ENCODE measurements at regions not wholly inside any gene's neighbourhood (a gene's known extent, or its start where the extent isn't known, plus 50 kb on each side); places are given as distances from the start of the nearest gene placed in this dataset.

- no peaks in the 10 kb centered on the region for H3K27me3 ChIP-seq (ENCODE audit: control insufficient read depth in 5 of 5, insufficient read depth in 4 of 5, low read length in 5 of 5)
- H3K4me3 ChIP-seq (ENCODE audit: low read depth in 1 of 5, low read length in 5 of 5) = no peak overlapping the region
- H3K4me1 ChIP-seq (ENCODE audit: control insufficient read depth in 5 of 5, insufficient read depth in 5 of 5, low read length in 5 of 5) = peaks cover 0 to 12% (median 4%) of the 10 kb centered on the region in 5 donors
- H3K36me3 ChIP-seq (ENCODE audit: control insufficient read depth in 5 of 5, insufficient read depth in 5 of 5, low read length in 5 of 5) = peaks cover 0 to 6% (median 0%) of the 10 kb centered on the region in 5 donors
- no peak overlapping the region for H3K9ac ChIP-seq (ENCODE audit: low read length in 5 of 5)
- H3K9me3 ChIP-seq (ENCODE audit: control insufficient read depth in 5 of 5, low read length in 5 of 5) = peaks cover 3 to 7% (median 4%) of the 10 kb centered on the region in 5 donors
- no peak overlapping the region for H3K27ac ChIP-seq (ENCODE audit: low read depth, low read length)
Observed at GRCh38 chr10:6350609-6351008, 147.9 kb downstream of the PFKFB3 start.

GRCh38 chr10:6351495-6351894 lies 148.8 kb downstream of the PFKFB3 start:
- no peak overlapping the region for H3K27ac ChIP-seq (ENCODE audit: low read depth, low read length)
- no peaks in the 10 kb centered on the region for H3K27me3 ChIP-seq (ENCODE audit: control insufficient read depth in 5 of 5, insufficient read depth in 4 of 5, low read length in 5 of 5)
- H3K9ac ChIP-seq (ENCODE audit: low read length in 5 of 5) = no peak overlapping the region
- peaks cover 0 to 6% (median 0%) of the 10 kb centered on the region in 5 donors for H3K36me3 ChIP-seq (ENCODE audit: control insufficient read depth in 5 of 5, insufficient read depth in 5 of 5, low read length in 5 of 5)
- H3K4me1 ChIP-seq (ENCODE audit: control insufficient read depth in 5 of 5, insufficient read depth in 5 of 5, low read length in 5 of 5) = peaks cover 0 to 12% (median 4%) of the 10 kb centered on the region in 5 donors
- H3K4me3 ChIP-seq (ENCODE audit: low read depth in 1 of 5, low read length in 5 of 5) = no peak overlapping the region
- peaks cover 4 to 11% (median 9%) of the 10 kb centered on the region in 5 donors for H3K9me3 ChIP-seq (ENCODE audit: control insufficient read depth in 5 of 5, low read length in 5 of 5)

GRCh38 chr10:6353526-6353925 lies 150.8 kb downstream of the PFKFB3 start:
- H3K27ac ChIP-seq (ENCODE audit: low read depth, low read length) = no peak overlapping the region
- H3K4me3 ChIP-seq (ENCODE audit: low read depth in 1 of 5, low read length in 5 of 5) = no peak overlapping the region
- peaks cover 4 to 12% (median 10%) of the 10 kb centered on the region in 5 donors for H3K9me3 ChIP-seq (ENCODE audit: control insufficient read depth in 5 of 5, low read length in 5 of 5)
- H3K9ac ChIP-seq (ENCODE audit: low read length in 5 of 5) = no peak overlapping the region
- peaks cover 0 to 6% (median 0%) of the 10 kb centered on the region in 5 donors for H3K36me3 ChIP-seq (ENCODE audit: control insufficient read depth in 5 of 5, insufficient read depth in 5 of 5, low read length in 5 of 5)
- peaks cover 0 to under 1% (median 0%) of the 10 kb centered on the region in 5 donors for H3K4me1 ChIP-seq (ENCODE audit: control insufficient read depth in 5 of 5, insufficient read depth in 5 of 5, low read length in 5 of 5)
- no peaks in the 10 kb centered on the region for H3K27me3 ChIP-seq (ENCODE audit: control insufficient read depth in 5 of 5, insufficient read depth in 4 of 5, low read length in 5 of 5)

DNA sequence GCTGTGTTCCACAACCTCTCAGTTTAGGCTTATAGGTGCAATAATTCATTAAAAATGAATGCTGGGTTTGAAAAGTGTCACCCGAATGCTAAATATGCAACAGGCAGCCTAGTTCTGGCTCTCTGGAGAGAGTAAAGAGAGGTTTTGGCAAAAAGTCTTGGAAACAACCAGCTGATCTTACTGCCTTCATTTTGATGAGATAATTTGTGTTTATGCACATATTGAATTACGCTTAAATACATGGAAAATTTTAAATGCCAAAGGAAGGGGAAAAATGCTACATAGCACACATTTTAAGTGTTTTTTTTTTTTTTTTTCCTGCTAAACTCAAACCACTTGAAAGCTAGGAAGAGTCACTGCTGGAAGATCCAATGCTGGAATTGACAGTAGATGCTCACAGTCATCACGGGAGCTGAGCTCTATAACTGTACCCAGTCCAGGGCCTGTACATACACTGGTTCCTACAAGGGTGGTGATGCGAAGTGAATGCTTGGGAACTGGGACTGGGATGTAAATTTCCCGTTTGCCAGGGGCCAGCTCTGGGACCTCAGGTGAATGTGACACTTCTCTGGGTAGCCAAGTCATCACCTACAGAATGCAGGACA lies 151.5 kb downstream of the PFKFB3 start:
- no peaks in the 10 kb centered on the region for H3K4me1 ChIP-seq (ENCODE audit: control insufficient read depth in 5 of 5, insufficient read depth in 5 of 5, low read length in 5 of 5)
- no peaks in the 10 kb centered on the region for H3K27me3 ChIP-seq (ENCODE audit: control insufficient read depth in 5 of 5, insufficient read depth in 4 of 5, low read length in 5 of 5)
- no peak overlapping the region for H3K9ac ChIP-seq (ENCODE audit: low read length in 5 of 5)
- no peak overlapping the region for H3K4me3 ChIP-seq (ENCODE audit: low read depth in 1 of 5, low read length in 5 of 5)
- H3K27ac ChIP-seq (ENCODE audit: low read depth, low read length) = no peak overlapping the region
- H3K9me3 ChIP-seq (ENCODE audit: control insufficient read depth in 5 of 5, low read length in 5 of 5) = peaks cover 4 to 12% (median 10%) of the 10 kb centered on the region in 5 donors
- peaks cover 0 to 6% (median 0%) of the 10 kb centered on the region in 5 donors for H3K36me3 ChIP-seq (ENCODE audit: control insufficient read depth in 5 of 5, insufficient read depth in 5 of 5, low read length in 5 of 5)

GRCh38 chr10:6356280-6356793 lies 153.6 kb downstream of the PFKFB3 start:
- no peak overlapping the region for H3K4me3 ChIP-seq (ENCODE audit: low read depth in 1 of 5, low read length in 5 of 5)
- no peaks in the 10 kb centered on the region for H3K4me1 ChIP-seq (ENCODE audit: control insufficient read depth in 5 of 5, insufficient read depth in 5 of 5, low read length in 5 of 5)

GRCh38 chr10:6361869-6362268 lies 159.1 kb downstream of the PFKFB3 start:
- H3K36me3 ChIP-seq (ENCODE audit: control insufficient read depth in 5 of 5, insufficient read depth in 5 of 5, low read length in 5 of 5) = peaks cover 0 to 2% (median 0%) of the 10 kb centered on the region in 5 donors
- H3K4me3 ChIP-seq (ENCODE audit: low read depth in 1 of 5, low read length in 5 of 5) = no peak overlapping the region
- H3K27me3 ChIP-seq (ENCODE audit: control insufficient read depth in 5 of 5, insufficient read depth in 4 of 5, low read length in 5 of 5) = no peaks in the 10 kb centered on the region
- no peak overlapping the region for H3K27ac ChIP-seq (ENCODE audit: low read depth, low read length)
- H3K9me3 ChIP-seq (ENCODE audit: control insufficient read depth in 5 of 5, low read length in 5 of 5) = peaks cover 0 to 6% (median 4%) of the 10 kb centered on the region in 5 donors
- peaks cover 0 to 5% (median 0%) of the 10 kb centered on the region in 5 donors for H3K4me1 ChIP-seq (ENCODE audit: control insufficient read depth in 5 of 5, insufficient read depth in 5 of 5, low read length in 5 of 5)
- H3K9ac ChIP-seq (ENCODE audit: low read length in 5 of 5) = no peak overlapping the region

More at GRCh38 chr10:6356280-6356793, 153.6 kb downstream of the PFKFB3 start:
- Histone ChIP-seq H3K27me3 (ENCODE audit: control insufficient read depth in 5 of 5, insufficient read depth in 4 of 5, low read length in 5 of 5) (no peaks in the 10 kb centered on the region), H3K27ac (ENCODE audit: low read depth, low read length) (no peak overlapping the region), H3K9ac (ENCODE audit: low read length in 5 of 5) (no peak overlapping the region), H3K9me3 (ENCODE audit: control insufficient read depth in 5 of 5, low read length in 5 of 5) (peaks cover 6 to 15% (median 12%) of the 10 kb centered on the region in 5 donors), H3K36me3 (ENCODE audit: control insufficient read depth in 5 of 5, insufficient read depth in 5 of 5, low read length in 5 of 5) (peaks cover 0 to 6% (median 0%) of the 10 kb centered on the region in 5 donors)

- no peak overlapping the region for H3K27ac ChIP-seq (ENCODE audit: low read depth, low read length)
- peaks cover 0 to 2% (median 0%) of the 10 kb centered on the region in 5 donors for H3K36me3 ChIP-seq (ENCODE audit: control insufficient read depth in 5 of 5, insufficient read depth in 5 of 5, low read length in 5 of 5)
- no peak overlapping the region for H3K4me3 ChIP-seq (ENCODE audit: low read depth in 1 of 5, low read length in 5 of 5)
- H3K27me3 ChIP-seq (ENCODE audit: control insufficient read depth in 5 of 5, insufficient read depth in 4 of 5, low read length in 5 of 5) = no peaks in the 10 kb centered on the region
- peaks cover 0 to 6% (median 4%) of the 10 kb centered on the region in 5 donors for H3K9me3 ChIP-seq (ENCODE audit: control insufficient read depth in 5 of 5, low read length in 5 of 5)
- H3K4me1 ChIP-seq (ENCODE audit: control insufficient read depth in 5 of 5, insufficient read depth in 5 of 5, low read length in 5 of 5) = peaks cover 0 to 5% (median 0%) of the 10 kb centered on the region in 5 donors
- H3K9ac ChIP-seq (ENCODE audit: low read length in 5 of 5) = no peak overlapping the region
Observed at GRCh38 chr10:6362879-6363278, 160.1 kb downstream of the PFKFB3 start.

DNA sequence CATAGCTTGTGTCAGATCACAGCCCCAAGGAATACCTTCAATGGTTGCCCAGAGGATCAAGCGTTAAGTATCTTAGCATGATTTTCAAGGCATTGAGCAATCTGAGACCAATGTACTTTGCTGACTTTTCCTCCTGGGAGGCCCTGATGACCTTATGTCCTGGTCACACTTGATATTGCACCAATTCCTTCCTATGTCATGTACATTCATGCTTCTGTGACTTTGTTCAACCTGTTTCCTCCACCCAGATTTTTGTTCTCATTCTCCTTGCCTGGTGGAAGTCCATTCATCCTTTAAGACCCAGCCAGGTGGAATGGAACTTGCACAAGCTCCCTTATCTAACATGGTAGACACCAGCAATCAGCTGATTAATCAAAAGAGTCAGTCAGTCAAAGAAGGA lies 160.8 kb downstream of the PFKFB3 start:
- peaks cover 0 to 5% (median 0%) of the 10 kb centered on the region in 5 donors for H3K4me1 ChIP-seq (ENCODE audit: control insufficient read depth in 5 of 5, insufficient read depth in 5 of 5, low read length in 5 of 5)
- no peak overlapping the region for H3K4me3 ChIP-seq (ENCODE audit: low read depth in 1 of 5, low read length in 5 of 5)
- no peaks in the 10 kb centered on the region for H3K27me3 ChIP-seq (ENCODE audit: control insufficient read depth in 5 of 5, insufficient read depth in 4 of 5, low read length in 5 of 5)
- H3K27ac ChIP-seq (ENCODE audit: low read depth, low read length) = no peak overlapping the region
- H3K36me3 ChIP-seq (ENCODE audit: control insufficient read depth in 5 of 5, insufficient read depth in 5 of 5, low read length in 5 of 5) = peaks cover 0 to 2% (median 0%) of the 10 kb centered on the region in 5 donors
- no peak overlapping the region for H3K9ac ChIP-seq (ENCODE audit: low read length in 5 of 5)
- peaks cover 0 to 6% (median 4%) of the 10 kb centered on the region in 5 donors for H3K9me3 ChIP-seq (ENCODE audit: control insufficient read depth in 5 of 5, low read length in 5 of 5)

DNA sequence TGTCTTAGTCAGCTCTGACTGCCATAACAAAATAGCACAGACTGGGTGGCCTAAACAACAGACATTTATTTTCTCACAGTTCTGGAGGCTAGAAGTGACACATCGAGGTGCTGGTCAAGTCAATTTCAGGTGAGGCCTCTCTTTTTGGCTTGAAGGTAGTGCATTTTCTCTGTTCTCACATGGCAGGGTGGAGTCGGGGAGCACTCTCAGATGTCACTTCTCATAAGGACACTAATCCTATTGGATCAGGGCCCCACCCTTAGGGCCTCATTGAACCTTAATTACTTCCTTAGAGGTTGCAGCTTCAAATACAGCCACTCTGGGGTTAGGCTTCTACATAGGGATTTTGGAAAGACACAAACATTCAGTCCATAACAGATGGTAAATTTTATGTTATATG lies 161.6 kb downstream of the PFKFB3 start:
- Histone ChIP-seq H3K9ac (ENCODE audit: low read length in 5 of 5) (no peak overlapping the region), H3K4me3 (ENCODE audit: low read depth in 1 of 5, low read length in 5 of 5) (no peak overlapping the region), H3K27me3 (ENCODE audit: control insufficient read depth in 5 of 5, insufficient read depth in 4 of 5, low read length in 5 of 5) (no peaks in the 10 kb centered on the region), H3K27ac (ENCODE audit: low read depth, low read length) (no peak overlapping the region), H3K9me3 (ENCODE audit: control insufficient read depth in 5 of 5, low read length in 5 of 5) (peaks cover 0 to 6% (median 4%) of the 10 kb centered on the region in 5 donors), H3K36me3 (ENCODE audit: control insufficient read depth in 5 of 5, insufficient read depth in 5 of 5, low read length in 5 of 5) (peaks cover 0 to 2% (median 0%) of the 10 kb centered on the region in 5 donors), H3K4me1 (ENCODE audit: control insufficient read depth in 5 of 5, insufficient read depth in 5 of 5, low read length in 5 of 5) (peaks cover 0 to 5% (median 0%) of the 10 kb centered on the region in 5 donors)

DNA sequence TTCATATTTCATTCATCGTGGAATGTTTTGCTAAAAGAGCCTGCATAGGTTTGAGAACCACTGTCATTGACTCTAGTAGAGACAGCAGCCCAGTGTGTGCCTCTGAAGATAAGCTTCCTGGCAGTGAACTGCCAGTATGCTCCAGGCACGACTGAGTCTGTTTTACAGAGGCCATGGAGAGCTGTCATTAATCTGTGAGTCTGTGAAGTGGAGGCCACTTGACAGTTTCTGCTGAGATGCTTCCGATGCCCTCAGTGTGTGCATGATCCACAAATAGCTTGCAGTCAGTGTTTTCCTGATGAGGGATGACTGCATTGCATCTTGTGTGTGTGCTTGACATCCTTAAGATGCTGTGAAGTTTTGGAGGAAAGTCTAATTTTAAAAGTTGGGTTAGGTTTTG lies 162.2 kb downstream of the PFKFB3 start:
- no peak overlapping the region for H3K4me3 ChIP-seq (ENCODE audit: low read depth in 1 of 5, low read length in 5 of 5)
- H3K9ac ChIP-seq (ENCODE audit: low read length in 5 of 5) = no peak overlapping the region
- H3K4me1 ChIP-seq (ENCODE audit: control insufficient read depth in 5 of 5, insufficient read depth in 5 of 5, low read length in 5 of 5) = peaks cover 0 to 5% (median 0%) of the 10 kb centered on the region in 5 donors
- H3K36me3 ChIP-seq (ENCODE audit: control insufficient read depth in 5 of 5, insufficient read depth in 5 of 5, low read length in 5 of 5) = peaks cover 0 to 2% (median 0%) of the 10 kb centered on the region in 5 donors
- no peak overlapping the region for H3K27ac ChIP-seq (ENCODE audit: low read depth, low read length)
- H3K27me3 ChIP-seq (ENCODE audit: control insufficient read depth in 5 of 5, insufficient read depth in 4 of 5, low read length in 5 of 5) = no peaks in the 10 kb centered on the region
- peaks cover 0 to 6% (median 4%) of the 10 kb centered on the region in 5 donors for H3K9me3 ChIP-seq (ENCODE audit: control insufficient read depth in 5 of 5, low read length in 5 of 5)
